Pancreas (tissue), 10 donors: ENCODE measurements at regions not wholly inside any gene's neighbourhood (a gene's known extent, or its start where the extent isn't known, plus 50 kb on each side); places are given as distances from the start of the nearest gene placed in this dataset.
A peak's percentile ranks its signal among the peaks of the same experiment; 100 is the strongest.

Source experiments
- ATAC-seq, 4 donors: fragments of 200-7000 bp; cut with Tn5 transposase; one replicate each; pipeline versions ENCODE4 v1.8.0 to v1.9.1; 2020; ENCODE audit warnings: mild to moderate bottlenecking in 4 of 4, moderate library complexity in 4 of 4
- DNase-seq, 6 donors: peaks; one replicate each; pipeline ENCODE4 v3.0.0-alpha.2; 2020
- FAIRE-seq: peaks from 2 replicates; lab custom pipeline; 2012; peaks lifted over from hg19 to GRCh38; lab: Jason Lieb, UNC
- H3K27ac ChIP-seq, 4 donors: fragments of 200-600 bp; sonication (generic); 1 replicate in 3 of 4; 2 replicates in 1 of 4; pipeline versions ENCODE4 v1.5.0 to v1.8.0; 2020
- H3K27me3 ChIP-seq, 4 donors: fragments of 200-600 bp; one replicate each; pipeline ENCODE4 v1.8.0; 2021
- H3K36me3 ChIP-seq, 3 donors: fragments of 200-600 bp; sonication (generic) in 1 of 3; one replicate each; pipeline versions ENCODE4 v1.5.0 to v1.8.0; 2020 to 2021
- H3K4me1 ChIP-seq, 3 donors: fragments of 200-600 bp; one replicate each; pipeline ENCODE4 v1.8.0; 2021
- H3K4me3 ChIP-seq, 4 donors: fragments of 200-600 bp; sonication (generic) in 2 of 4; one replicate each; pipeline versions ENCODE4 v1.5.0 to v1.8.0; 2020 to 2021
- H3K9me3 ChIP-seq, 4 donors: fragments of 200-600 bp; one replicate each; pipeline ENCODE4 v1.8.0; 2021
- WGBS, 2 donors: extraction: QIAGEN DNeasy Blood & Tissue Kit; methylation state at CpG; one replicate each; pipeline ENCODE4 v1.1.7; 2013; 5-methylcytosine and 5-hydroxymethylcytosine counted together
- intact Hi-C, 3 donors: fragments of 100-400 bp; cut with DNase I; formaldehyde crosslinking; loops; one replicate each; pipeline versions ENCODE4 v1.11.1 to v1.14.2; 2022
- TF ChIP-seq, protein P1 (sequence below), 4 donors: fragments of 200-600 bp; sonication (generic) in 3 of 4; IDR thresholded peaks; one replicate each; pipeline versions ENCODE4 v1.5.0 to v1.8.0; 2021; ENCODE audit warnings: antibody characterized with exemption in 4 of 4
- donor health status: healthy with polysubstance abuse.
- donor health status: DM: no; HTN: no; CAD: no; lungs with moderate emphysema.
- donor health status: DM: no; HTN: no; CAD: no.
- donor health status: control.
- donor health status: control.
- donor health status: Bipolar disorder and iron deficiency.
- donor health status: DM: yes; HTN: yes; CAD: no.
- donor health status: DM: no; HTN: no; CAD: no.
- donor health status: DM: no; HTN: no; CAD: no.
- donor health status: DM: yes; HTN: yes; CAD: no.

GRCh38 chr17:13263746-13264145, 245.9 kb upstream of the ELAC2 start:
- TF ChIP-seq, protein P1, sequence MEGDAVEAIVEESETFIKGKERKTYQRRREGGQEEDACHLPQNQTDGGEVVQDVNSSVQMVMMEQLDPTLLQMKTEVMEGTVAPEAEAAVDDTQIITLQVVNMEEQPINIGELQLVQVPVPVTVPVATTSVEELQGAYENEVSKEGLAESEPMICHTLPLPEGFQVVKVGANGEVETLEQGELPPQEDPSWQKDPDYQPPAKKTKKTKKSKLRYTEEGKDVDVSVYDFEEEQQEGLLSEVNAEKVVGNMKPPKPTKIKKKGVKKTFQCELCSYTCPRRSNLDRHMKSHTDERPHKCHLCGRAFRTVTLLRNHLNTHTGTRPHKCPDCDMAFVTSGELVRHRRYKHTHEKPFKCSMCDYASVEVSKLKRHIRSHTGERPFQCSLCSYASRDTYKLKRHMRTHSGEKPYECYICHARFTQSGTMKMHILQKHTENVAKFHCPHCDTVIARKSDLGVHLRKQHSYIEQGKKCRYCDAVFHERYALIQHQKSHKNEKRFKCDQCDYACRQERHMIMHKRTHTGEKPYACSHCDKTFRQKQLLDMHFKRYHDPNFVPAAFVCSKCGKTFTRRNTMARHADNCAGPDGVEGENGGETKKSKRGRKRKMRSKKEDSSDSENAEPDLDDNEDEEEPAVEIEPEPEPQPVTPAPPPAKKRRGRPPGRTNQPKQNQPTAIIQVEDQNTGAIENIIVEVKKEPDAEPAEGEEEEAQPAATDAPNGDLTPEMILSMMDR (IDR thresholded peaks at IDR 0.05), result no peak
- H3K36me3 ChIP-seq, result no peaks in the 10 kb centered on the region
- no peak overlapping the region for H3K4me3 ChIP-seq
- no peaks in the 10 kb centered on the region for H3K27me3 ChIP-seq
- H3K4me1 ChIP-seq, result no peaks in the 10 kb centered on the region
- no peak overlapping the region for H3K27ac ChIP-seq
- intact Hi-C loops, result no loop called here
- no peaks in the 10 kb centered on the region for H3K9me3 ChIP-seq
- ATAC-seq, result no peak
- no peak for DNase-seq
- 54 to 61% methylated on average over 4 of the region's 4 CpGs for WGBS, 2 donors
- no peak for FAIRE-seq

- Histone ChIP-seq H3K36me3 (no peaks in the 10 kb centered on the region), H3K27ac (no peak overlapping the region), H3K4me3 (no peak overlapping the region), H3K9me3 (no peaks in the 10 kb centered on the region), H3K4me1 (no peaks in the 10 kb centered on the region), H3K27me3 (no peaks in the 10 kb centered on the region)
- intact Hi-C loops, result no loop called here
- DNase-seq (no peak), FAIRE-seq (no peak), ATAC-seq (peak in 2 of 4 donors; percentile 36 to 63)
- TF ChIP-seq, protein P1 (IDR thresholded peaks at IDR 0.05), result no peak
- WGBS, 2 donors, result 41 to 54% methylated on average over 3 of the region's 3 CpGs
These were observed 238.7 kb upstream of the ELAC2 start for GRCh38 chr17:13256545-13256944.

DNA sequence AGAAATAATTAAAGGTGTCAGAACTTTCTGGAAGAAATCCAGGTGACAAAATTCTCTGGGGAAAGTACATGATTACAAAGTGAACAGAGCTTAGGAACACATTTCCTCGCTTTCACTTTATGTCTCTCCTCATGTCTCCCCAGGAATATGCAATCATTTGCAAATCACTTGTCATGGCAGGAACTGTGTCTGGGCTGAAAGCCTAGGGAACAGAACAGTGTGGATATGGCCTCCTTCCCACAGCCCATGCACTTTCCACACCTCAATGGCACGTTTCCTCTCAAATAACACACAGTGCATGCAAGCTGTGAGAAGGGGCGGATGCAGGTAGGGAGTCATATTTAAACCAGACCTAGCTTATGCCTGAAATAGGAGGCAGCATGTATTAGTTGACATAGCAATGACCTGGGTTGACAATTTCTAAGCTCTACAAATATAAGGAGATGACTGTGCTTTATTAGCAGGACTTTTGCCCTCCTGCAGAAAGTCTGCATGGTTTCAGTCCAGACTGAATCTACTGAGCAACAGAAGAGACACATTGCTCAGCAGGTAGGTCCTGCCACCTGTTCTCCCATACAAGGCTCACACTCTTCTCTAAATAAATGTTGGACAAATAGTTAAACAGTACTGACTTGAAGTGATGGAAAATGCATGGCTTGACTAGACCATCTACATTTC, 236.0 kb upstream of the ELAC2 start:
- H3K27me3 ChIP-seq, result no peaks in the 10 kb centered on the region
- no peak overlapping the region for H3K27ac ChIP-seq
- no peak overlapping the region for H3K4me3 ChIP-seq
- WGBS, 2 donors, result 71 to 74% methylated on average over 3 of the region's 3 CpGs
- ATAC-seq (no peak), DNase-seq (no peak), FAIRE-seq (no peak)
- TF ChIP-seq, protein P1 (IDR thresholded peaks at IDR 0.05), result no peak
- H3K4me1 ChIP-seq, result no peaks in the 10 kb centered on the region
- no peaks in the 10 kb centered on the region for H3K36me3 ChIP-seq
- intact Hi-C loops, result no loop called here
- H3K9me3 ChIP-seq, result no peaks in the 10 kb centered on the region

GRCh38 chr17:13244513-13244912, 226.7 kb upstream of the ELAC2 start:
- Histone ChIP-seq H3K9me3 (no peaks in the 10 kb centered on the region), H3K36me3 (no peaks in the 10 kb centered on the region), H3K27me3 (no peaks in the 10 kb centered on the region), H3K4me3 (no peak overlapping the region), H3K4me1 (peaks cover 0 to 6% (median 0%) of the 10 kb centered on the region in 3 donors), H3K27ac (no peak overlapping the region)
- TF ChIP-seq, protein P1 (IDR thresholded peaks at IDR 0.05), result no peak
- DNase-seq (no peak), FAIRE-seq (no peak), ATAC-seq (no peak)
- 44 to 46% methylated on average over 5 of the region's 5 CpGs for WGBS, 2 donors
- intact Hi-C loops, result no loop called here

DNA sequence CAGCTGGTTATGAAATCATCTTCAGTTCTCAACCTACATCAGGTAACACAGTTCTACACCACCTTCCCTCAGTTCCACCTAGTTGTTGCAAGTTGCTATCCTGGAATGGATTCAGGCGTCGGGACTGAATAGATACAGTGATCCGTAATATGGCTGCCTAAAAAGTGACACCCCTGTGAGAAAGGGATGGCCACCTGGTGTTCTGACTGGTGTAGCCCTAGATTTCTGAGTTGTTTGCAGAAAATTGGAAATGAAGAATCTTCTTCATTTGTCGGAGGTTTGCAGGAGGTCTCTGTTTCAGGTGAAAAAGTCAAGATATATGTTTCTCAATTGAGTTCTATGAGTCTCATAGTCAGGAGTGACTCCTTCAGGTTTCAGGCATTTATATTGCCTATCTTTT, 225.8 kb upstream of the ELAC2 start:
- DNase-seq (no peak), FAIRE-seq (no peak), ATAC-seq (no peak)
- intact Hi-C loops, result no loop called here
- no peak overlapping the region for H3K27ac ChIP-seq
- no peaks in the 10 kb centered on the region for H3K27me3 ChIP-seq
- H3K9me3 ChIP-seq, result no peaks in the 10 kb centered on the region
- TF ChIP-seq, protein P1 (IDR thresholded peaks at IDR 0.05), result no peak
- 84 to 96% methylated on average over 4 of the region's 4 CpGs for WGBS, 2 donors
- peaks cover 0 to 6% (median 0%) of the 10 kb centered on the region in 3 donors for H3K4me1 ChIP-seq
- no peaks in the 10 kb centered on the region for H3K36me3 ChIP-seq
- H3K4me3 ChIP-seq, result no peak overlapping the region
